Psoas muscle (tissue), 7 donors: ENCODE measurements at regions not wholly inside any gene's neighbourhood (a gene's known extent, or its start where the extent isn't known, plus 50 kb on each side); places are given as distances from the start of the nearest gene placed in this dataset.
"Not testable (repeated sequence)": the region's sequence is repeated elsewhere in the genome, so short reads cannot be mapped to it uniquely, and the experiment has no call there.

Experiments
- ATAC-seq, 4 donors: fragments of 200-7000 bp; cut with Tn5 transposase; one replicate each; pipeline ENCODE4 v1.9.1; 2020; ENCODE audit warnings: moderate library complexity in 3 of 4, mild to moderate bottlenecking in 2 of 4
- DNase-seq, 2 donors: peaks; one replicate each; pipeline ENCODE4 v3.0.0-alpha.2; 2020
- H3K27ac ChIP-seq: fragments of 200-600 bp; one replicate; pipeline ENCODE4 v1.8.0; 2022
- H3K27me3 ChIP-seq, 3 donors: fragments of 200-600 bp in 1 of 3; one replicate each; pipeline versions ENCODE4 v1.6.1 to v1.8.0; 2013 to 2022; ENCODE audit warnings: low read length in 2 of 3, mild to moderate bottlenecking in 2 of 3, moderate library complexity in 1 of 3; ENCODE audit not compliant: insufficient read depth in 3 of 3
- H3K36me3 ChIP-seq, 2 donors: fragments of 200-600 bp in 1 of 2; one replicate each; pipeline versions ENCODE4 v1.6.1 to v1.8.0; 2013 to 2022; ENCODE audit warnings: low read depth in 1 of 2, mild to moderate bottlenecking in 1 of 2, moderate library complexity in 1 of 2; ENCODE audit not compliant: insufficient read depth in 1 of 2
- H3K4me1 ChIP-seq: fragments of 200-600 bp; one replicate; pipeline ENCODE4 v1.8.0; 2022
- H3K4me3 ChIP-seq: fragments of 200-600 bp; one replicate; pipeline ENCODE4 v1.8.0; 2022; ENCODE audit warnings: mild to moderate bottlenecking
- H3K9me3 ChIP-seq: fragments of 200-600 bp; one replicate; pipeline ENCODE4 v1.8.0; 2022
- CTCF ChIP-seq: fragments of 200-600 bp; IDR thresholded peaks from one replicate; pipeline ENCODE4 v1.8.0; 2022; ENCODE audit warnings: antibody characterized with exemption
- WGBS, 3 donors: extraction: QIAGEN DNeasy Blood & Tissue Kit; methylation state at CpG; one replicate each; pipeline versions ENCODE4 v1.1.6 to v1.1.7; 2013; 5-methylcytosine and 5-hydroxymethylcytosine counted together
- intact Hi-C, 2 donors: fragments of 100-400 bp; cut with DNase I; formaldehyde crosslinking; loops; one replicate each; pipeline versions ENCODE4 v1.11.0 to v1.14.2; 2022
- donor health status: healthy with polysubstance abuse.
- donor health status: DM: no; HTN: no; CAD: no; lungs with moderate emphysema.
- donor health status: Bipolar disorder and iron deficiency.
- donor health status: healthy.
- donor health status: DM: yes; HTN: yes; CAD: no.
- donor health status: DM: no; HTN: no; CAD: no.
- donor health status: DM: yes; HTN: yes; CAD: no.

- H3K27me3 ChIP-seq: no peaks in the 10 kb centered on the region
- DNase-seq: no peak
- no peaks in the 10 kb centered on the region for H3K36me3 ChIP-seq
- H3K9me3 ChIP-seq: no peaks in the 10 kb centered on the region
- no peak overlapping the region for H3K4me3 ChIP-seq
- WGBS, 3 donors: 61 to 63% (median 61%) methylated on average over 7 of the region's 7 CpGs
- TF ChIP-seq CTCF: no peak
- H3K27ac ChIP-seq: no peak overlapping the region
- no peaks in the 10 kb centered on the region for H3K4me1 ChIP-seq
- ATAC-seq: no peak
- intact Hi-C loops: no loop called here
Observed at GRCh38 chr11:97909614-97910399, 1110.9 kb upstream of the CNTN5 start.

GRCh38 chr11:97912629-97913028 is 1108.1 kb upstream of the CNTN5 start:
- intact Hi-C loops: no loop called here

GRCh38 chr11:97922933-97923332 is 1097.8 kb upstream of the CNTN5 start:
- H3K9me3 ChIP-seq, ATAC-seq, intact Hi-C loops, H3K4me3 ChIP-seq, H3K36me3 ChIP-seq, DNase-seq, H3K4me1 ChIP-seq, H3K27ac ChIP-seq, H3K27me3 ChIP-seq: not testable (repeated sequence)
- WGBS, 3 donors: 94 to 96% (median 95%) methylated on average over 10 of the region's 10 CpGs

More at GRCh38 chr11:97912629-97913028, 1108.1 kb upstream of the CNTN5 start:
- WGBS, 3 donors: 80 to 86% (median 80%) methylated on average over 3 of the region's 3 CpGs
- Histone ChIP-seq H3K36me3 (no peaks in the 10 kb centered on the region), H3K9me3 (no peaks in the 10 kb centered on the region), H3K27me3 (no peaks in the 10 kb centered on the region), H3K27ac (no peak overlapping the region), H3K4me1 (no peaks in the 10 kb centered on the region), H3K4me3 (no peak overlapping the region)
- no peak for TF ChIP-seq CTCF
- no peak for ATAC-seq
- no peak for DNase-seq

GRCh38 chr11:97934572-97935208 is 1086.1 kb upstream of the CNTN5 start:
- TF ChIP-seq CTCF: no peak
- no peaks in the 10 kb centered on the region for H3K27me3 ChIP-seq
- H3K4me1 ChIP-seq: no peaks in the 10 kb centered on the region
- no peak overlapping the region for H3K27ac ChIP-seq
- no peak for DNase-seq
- H3K9me3 ChIP-seq: no peaks in the 10 kb centered on the region
- no peak overlapping the region for H3K4me3 ChIP-seq
- ATAC-seq: no peak
- H3K36me3 ChIP-seq: no peaks in the 10 kb centered on the region
- 64 to 86% (median 85%) methylated on average over 5 of the region's 5 CpGs for WGBS, 3 donors
- intact Hi-C loops: no loop called here

- intact Hi-C loops: no loop called here
- Histone ChIP-seq H3K36me3 (no peaks in the 10 kb centered on the region), H3K4me3 (no peak overlapping the region), H3K27me3 (no peaks in the 10 kb centered on the region), H3K9me3 (no peaks in the 10 kb centered on the region), H3K4me1 (no peaks in the 10 kb centered on the region), H3K27ac (no peak overlapping the region)
- TF ChIP-seq CTCF: no peak
- 83 to 87% (median 84%) methylated on average over 3 of the region's 3 CpGs for WGBS, 3 donors
- ATAC-seq (no peak), DNase-seq (no peak)
Observed at GRCh38 chr11:97937501-97937900, 1083.2 kb upstream of the CNTN5 start.
